HEK293 (cell line): ENCODE measurements at regions not wholly inside any gene's neighbourhood (a gene's known extent, or its start where the extent isn't known, plus 50 kb on each side); places are given as distances from the start of the nearest gene placed in this dataset.

ENCODE experiments used
- MYNN ChIP-seq: fragments of 450-650 bp; formaldehyde crosslinking; IDR thresholded peaks from 2 replicates; pipeline ENCODE4 v1.5.1; 2016; ENCODE audit warnings: missing biosample characterization, missing genetic modification characterization, borderline replicate concordance
- PBX3 ChIP-seq: sonication (generic); formaldehyde crosslinking; IDR thresholded peaks from 2 replicates; pipeline ENCODE4 v1.8.1; 2022; ENCODE audit warnings: mild to moderate bottlenecking, moderate library complexity, missing genetic modification reagents
- PRDM10 ChIP-seq: fragments of 450-650 bp; formaldehyde crosslinking; IDR thresholded peaks from 2 replicates; pipeline ENCODE4 v1.5.1; 2016; ENCODE audit warnings: missing biosample characterization, missing genetic modification characterization
- WT1 ChIP-seq: fragments of 450-650 bp; formaldehyde crosslinking; IDR thresholded peaks from 2 replicates; pipeline ENCODE4 v1.5.1; 2016; ENCODE audit warnings: missing biosample characterization, missing genetic modification characterization
- YY1 ChIP-seq: fragments of 450-650 bp; formaldehyde crosslinking; IDR thresholded peaks from 2 replicates; pipeline ENCODE4 v1.5.1; 2018; ENCODE audit warnings: missing biosample characterization, missing genetic modification characterization
- ZNF121 ChIP-seq: fragments of 450-650 bp; formaldehyde crosslinking; IDR thresholded peaks from 2 replicates; pipeline ENCODE4 v1.5.1; 2016; ENCODE audit warnings: missing biosample characterization, missing genetic modification characterization
- ZNF184 ChIP-seq: fragments of 450-650 bp; IDR thresholded peaks from 2 replicates; pipeline ENCODE4 v1.5.1; 2018; ENCODE audit warnings: missing biosample characterization, mild to moderate bottlenecking, missing genetic modification characterization
- ZNF248 ChIP-seq: fragments of 450-650 bp; formaldehyde crosslinking; IDR thresholded peaks from 2 replicates; pipeline ENCODE4 v1.5.1; 2017; ENCODE audit warnings: missing biosample characterization, missing genetic modification characterization
- ZNF366 ChIP-seq: fragments of 450-650 bp; formaldehyde crosslinking; conservative IDR thresholded peaks from 2 replicates; pipeline ENCODE4 v1.5.1; 2016; ENCODE audit warnings: missing biosample characterization, missing genetic modification characterization
- ZNF426 ChIP-seq: fragments of 450-650 bp; formaldehyde crosslinking; IDR thresholded peaks from 2 replicates; pipeline ENCODE4 v1.5.1; 2017; ENCODE audit warnings: missing biosample characterization, missing genetic modification characterization, mild to moderate bottlenecking, inconsistent platforms, moderate library complexity
- ZNF776 ChIP-seq: fragments of 450-650 bp; formaldehyde crosslinking; IDR thresholded peaks from 2 replicates; pipeline ENCODE4 v1.5.0; 2017; ENCODE audit warnings: missing biosample characterization, missing genetic modification characterization, borderline replicate concordance
- ZNF792 ChIP-seq: fragments of 450-650 bp; formaldehyde crosslinking; IDR thresholded peaks from 2 replicates; pipeline ENCODE4 v1.5.1; 2016; ENCODE audit warnings: missing biosample characterization, missing genetic modification characterization
- ZSCAN30 ChIP-seq: fragments of 450-650 bp; IDR thresholded peaks from 2 replicates; pipeline ENCODE4 v1.5.1; 2018; ENCODE audit warnings: missing biosample characterization, mild to moderate bottlenecking, missing genetic modification characterization, moderate library complexity
- TF ChIP-seq, protein P1 (sequence below): fragments of 450-650 bp; formaldehyde crosslinking; IDR thresholded peaks from 2 replicates; pipeline ENCODE4 v1.5.1; 2016; ENCODE audit warnings: missing biosample characterization, missing genetic modification characterization

DNA sequence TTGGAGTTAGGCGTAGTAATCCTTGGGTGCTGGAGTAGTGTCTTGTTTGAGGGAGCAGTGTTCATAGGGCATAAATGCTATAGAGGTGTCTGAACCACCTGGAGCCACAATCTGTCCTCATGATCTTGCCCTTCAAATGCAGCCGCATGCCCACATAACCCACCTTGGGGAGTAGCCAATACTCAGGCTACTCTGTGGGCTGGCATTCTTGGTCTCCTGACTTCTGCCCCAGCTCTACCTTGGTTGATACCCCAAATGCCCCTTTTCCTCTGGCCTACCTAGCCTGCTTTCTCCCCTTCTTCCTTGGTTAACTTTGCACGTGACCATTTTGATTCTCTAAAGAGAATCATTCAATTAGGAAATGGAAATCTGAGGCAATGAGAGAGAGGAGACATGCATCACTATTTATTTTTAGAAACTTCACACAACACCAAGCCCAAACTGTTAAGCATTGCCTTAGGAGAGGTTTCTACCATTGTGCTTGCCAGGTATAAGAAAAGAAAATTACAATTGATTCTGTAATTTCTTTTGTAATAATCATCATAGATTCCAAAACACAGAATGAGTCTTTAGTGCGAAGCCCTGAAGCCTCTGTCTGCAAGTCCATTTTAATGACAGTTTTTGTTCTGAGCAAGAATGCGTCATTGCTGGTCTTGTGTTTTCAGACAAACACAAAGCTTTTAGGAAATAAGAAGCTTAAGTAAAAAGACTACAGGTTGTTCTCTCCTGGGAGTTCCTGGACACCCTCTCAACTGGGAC lies 135.2 kb downstream of the C9orf152 start:
- TF ChIP-seq, protein P1, sequence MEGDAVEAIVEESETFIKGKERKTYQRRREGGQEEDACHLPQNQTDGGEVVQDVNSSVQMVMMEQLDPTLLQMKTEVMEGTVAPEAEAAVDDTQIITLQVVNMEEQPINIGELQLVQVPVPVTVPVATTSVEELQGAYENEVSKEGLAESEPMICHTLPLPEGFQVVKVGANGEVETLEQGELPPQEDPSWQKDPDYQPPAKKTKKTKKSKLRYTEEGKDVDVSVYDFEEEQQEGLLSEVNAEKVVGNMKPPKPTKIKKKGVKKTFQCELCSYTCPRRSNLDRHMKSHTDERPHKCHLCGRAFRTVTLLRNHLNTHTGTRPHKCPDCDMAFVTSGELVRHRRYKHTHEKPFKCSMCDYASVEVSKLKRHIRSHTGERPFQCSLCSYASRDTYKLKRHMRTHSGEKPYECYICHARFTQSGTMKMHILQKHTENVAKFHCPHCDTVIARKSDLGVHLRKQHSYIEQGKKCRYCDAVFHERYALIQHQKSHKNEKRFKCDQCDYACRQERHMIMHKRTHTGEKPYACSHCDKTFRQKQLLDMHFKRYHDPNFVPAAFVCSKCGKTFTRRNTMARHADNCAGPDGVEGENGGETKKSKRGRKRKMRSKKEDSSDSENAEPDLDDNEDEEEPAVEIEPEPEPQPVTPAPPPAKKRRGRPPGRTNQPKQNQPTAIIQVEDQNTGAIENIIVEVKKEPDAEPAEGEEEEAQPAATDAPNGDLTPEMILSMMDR = no peak
- no peak for TF ChIP-seq ZNF426 (tag by site-specific recombination)
- no peak for TF ChIP-seq WT1 (tag by site-specific recombination)
- TF ChIP-seq PRDM10 (tag by site-specific recombination) = no peak
- TF ChIP-seq ZSCAN30 (tag by site-specific recombination) = no peak
- TF ChIP-seq ZNF792 = no peak
- TF ChIP-seq PBX3 (CRISPR knock-in tag) = no peak
- TF ChIP-seq YY1 (tag by site-specific recombination) = no peak
- TF ChIP-seq ZNF776 = no peak
- no peak for TF ChIP-seq ZNF248 (tag by site-specific recombination)
- TF ChIP-seq ZNF121 (tag by site-specific recombination) = no peak
- TF ChIP-seq ZNF184 (tag by site-specific recombination) = no peak
- no peak for TF ChIP-seq MYNN
- no peak for TF ChIP-seq ZNF366
